ENCODE measurements at regions not wholly inside any gene's neighbourhood (a gene's known extent, or its start where the extent isn't known, plus 50 kb on each side); places are given as distances from the start of the nearest gene placed in this dataset.

DNA sequence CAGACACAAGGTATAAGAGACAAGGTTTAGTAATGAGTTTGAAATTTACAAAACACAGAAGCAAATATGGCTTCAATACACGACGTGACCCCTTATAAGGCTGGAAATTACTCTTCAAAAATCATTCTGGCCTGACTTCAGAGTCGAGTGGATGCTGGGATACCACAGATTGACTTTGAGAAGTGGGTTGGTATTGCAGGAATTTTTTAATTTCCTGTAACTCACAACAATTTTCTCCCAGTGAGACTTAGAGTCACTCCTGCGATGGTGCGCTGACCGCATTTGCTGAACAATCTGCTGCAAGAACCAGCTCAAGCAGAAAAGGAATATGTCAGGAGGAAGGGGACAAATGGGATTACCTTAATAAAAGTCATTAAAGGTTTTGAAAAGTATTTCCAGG, 132.1 kb downstream of the EMX2 start:
- Histone ChIP-seq H3K4me3 (ENCODE audit: low read length) (no peak overlapping the region), H3K4me1 (ENCODE audit: control insufficient read depth, insufficient read depth, low read length) (no peaks in the 10 kb centered on the region)

DNA sequence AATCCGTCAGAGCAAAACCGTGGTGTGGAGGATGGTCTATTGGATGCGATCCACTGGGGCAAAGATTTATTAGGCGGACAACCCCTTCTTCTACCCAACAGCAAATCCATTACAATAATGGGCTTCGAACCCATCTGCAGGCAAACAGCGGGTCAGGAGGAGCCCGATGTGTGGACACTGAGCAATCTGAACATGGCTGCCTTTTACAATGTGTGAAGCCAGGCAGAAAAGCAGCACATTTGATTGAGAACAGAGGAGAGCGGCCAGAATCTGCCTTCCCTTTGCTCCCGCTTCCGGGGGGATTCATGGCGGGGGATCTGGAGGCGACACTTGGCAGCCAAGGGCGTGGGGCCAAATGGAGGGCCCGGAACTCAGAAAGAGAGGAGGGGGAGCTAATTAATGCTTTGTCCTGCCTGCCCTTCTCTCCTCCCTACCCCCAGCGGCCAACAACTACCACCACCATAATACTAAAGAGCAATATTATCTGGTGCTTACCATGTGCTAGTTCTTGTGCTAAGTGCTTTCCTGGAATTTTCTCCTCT, 133.0 kb downstream of the EMX2 start:
- no peaks in the 10 kb centered on the region for H3K4me1 ChIP-seq (ENCODE audit: control insufficient read depth, insufficient read depth, low read length)
- H3K9me3 ChIP-seq (replicated peaks; ENCODE audit: low read length): no peaks in the 10 kb centered on the region
- peaks cover 25% of the 10 kb centered on the region for H3K27me3 ChIP-seq (ENCODE audit: control insufficient read depth, insufficient read depth, low read length)
- H3K4me3 ChIP-seq (ENCODE audit: low read length): no peak overlapping the region
- H3K4me2 ChIP-seq (ENCODE audit: low read length): no peak overlapping the region
- no peaks in the 10 kb centered on the region for H3K36me3 ChIP-seq (ENCODE audit: insufficient read depth, low read length)
- no peak overlapping the region for H3K9ac ChIP-seq (ENCODE audit: low read depth, low read length)

More for the DNA sequence above, 132.1 kb downstream of the EMX2 start:
- Histone ChIP-seq H3K27me3 (ENCODE audit: control insufficient read depth, insufficient read depth, low read length) (peaks cover 21% of the 10 kb centered on the region), H3K36me3 (ENCODE audit: insufficient read depth, low read length) (no peaks in the 10 kb centered on the region), H3K4me2 (ENCODE audit: low read length) (no peak overlapping the region), H3K9me3 (replicated peaks; ENCODE audit: low read length) (no peaks in the 10 kb centered on the region), H3K9ac (ENCODE audit: low read depth, low read length) (no peak overlapping the region)

DNA sequence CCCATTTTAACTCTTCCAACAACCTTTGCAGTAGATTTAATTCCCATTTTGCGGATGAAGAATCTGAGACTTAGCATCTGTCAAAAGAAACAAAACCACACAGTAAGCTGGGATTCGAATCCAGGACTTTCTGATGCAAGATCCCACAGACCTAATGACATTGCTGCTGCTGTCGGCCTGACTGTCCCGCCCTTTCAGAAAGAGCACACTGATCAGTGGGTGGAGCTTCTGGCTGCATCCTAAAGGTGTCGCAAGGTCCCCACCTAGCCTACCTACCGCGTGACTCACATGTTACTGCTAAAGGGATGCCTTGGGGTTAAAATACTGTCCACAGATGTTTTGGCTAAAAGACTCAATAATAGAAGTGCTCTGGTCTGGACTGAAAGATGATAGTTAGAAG, 134.7 kb downstream of the EMX2 start:
- no peak overlapping the region for H3K4me2 ChIP-seq (ENCODE audit: low read length)
- H3K27me3 ChIP-seq (ENCODE audit: control insufficient read depth, insufficient read depth, low read length): peaks cover 33% of the 10 kb centered on the region

DNA sequence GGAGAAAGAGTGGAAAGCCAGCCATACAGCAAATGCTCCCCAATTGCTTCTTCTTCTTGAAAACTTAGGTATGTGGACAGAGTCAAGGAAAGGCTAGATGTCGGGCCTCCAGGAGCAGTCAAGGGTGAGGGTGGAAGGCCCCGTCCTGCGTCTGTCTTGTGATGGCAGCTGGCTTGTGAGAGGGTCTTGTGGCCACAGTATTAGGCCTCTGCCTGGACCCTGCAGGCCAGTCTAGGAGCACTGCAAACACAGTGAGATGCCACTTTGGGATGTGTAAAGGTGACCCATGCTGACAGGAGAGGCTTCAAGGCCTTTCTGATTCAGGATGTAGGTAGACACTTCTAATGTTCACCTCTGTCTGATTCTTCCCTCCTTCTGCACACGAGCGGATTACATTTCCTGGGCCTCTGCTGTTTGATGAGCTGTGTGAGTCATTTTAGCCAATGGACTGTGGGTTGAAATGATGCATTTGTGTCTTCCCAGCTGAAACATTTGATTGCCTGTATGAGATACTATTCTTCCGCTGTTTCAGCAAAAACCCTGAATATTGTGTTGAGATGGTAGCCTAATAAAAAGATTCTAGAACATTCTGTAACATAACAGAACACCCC, 135.4 kb downstream of the EMX2 start:
- H3K36me3 ChIP-seq (ENCODE audit: insufficient read depth, low read length): no peaks in the 10 kb centered on the region
- H3K4me2 ChIP-seq (ENCODE audit: low read length): no peak overlapping the region
- no peaks in the 10 kb centered on the region for H3K4me1 ChIP-seq (ENCODE audit: control insufficient read depth, insufficient read depth, low read length)
- no peak overlapping the region for H3K4me3 ChIP-seq (ENCODE audit: low read length)
- H3K9me3 ChIP-seq (replicated peaks; ENCODE audit: low read length): no peaks in the 10 kb centered on the region
- no peak overlapping the region for H3K9ac ChIP-seq (ENCODE audit: low read depth, low read length)
- peaks cover 26% of the 10 kb centered on the region for H3K27me3 ChIP-seq (ENCODE audit: control insufficient read depth, insufficient read depth, low read length)

More for the DNA sequence above, 134.7 kb downstream of the EMX2 start:
- no peaks in the 10 kb centered on the region for H3K9me3 ChIP-seq (replicated peaks; ENCODE audit: low read length)
- no peaks in the 10 kb centered on the region for H3K4me1 ChIP-seq (ENCODE audit: control insufficient read depth, insufficient read depth, low read length)
- no peak overlapping the region for H3K9ac ChIP-seq (ENCODE audit: low read depth, low read length)
- H3K36me3 ChIP-seq (ENCODE audit: insufficient read depth, low read length): no peaks in the 10 kb centered on the region
- H3K4me3 ChIP-seq (ENCODE audit: low read length): no peak overlapping the region

DNA sequence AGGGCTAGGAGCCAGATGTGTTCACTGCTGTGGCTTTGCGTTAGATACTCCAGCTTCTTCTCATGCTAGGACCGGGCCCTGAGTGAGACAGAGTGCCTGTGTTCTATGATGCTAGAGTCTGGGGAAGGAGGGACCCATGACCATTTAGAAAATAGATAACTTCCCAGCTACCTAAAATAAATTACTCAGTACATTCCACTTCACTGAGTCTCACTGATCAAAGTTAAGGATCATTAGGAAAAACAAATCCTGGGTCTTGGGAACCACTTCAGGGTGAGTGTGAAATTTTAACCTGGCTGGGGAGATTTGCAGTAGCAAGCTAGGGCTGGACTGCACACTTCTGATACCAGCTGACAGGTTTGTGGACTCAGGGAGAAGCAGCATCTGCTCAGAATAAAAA, 138.1 kb downstream of the EMX2 start:
- Histone ChIP-seq H3K4me2 (ENCODE audit: low read length) (no peak overlapping the region), H3K9ac (ENCODE audit: low read depth, low read length) (no peak overlapping the region), H3K4me1 (ENCODE audit: control insufficient read depth, insufficient read depth, low read length) (no peaks in the 10 kb centered on the region), H3K27me3 (ENCODE audit: control insufficient read depth, insufficient read depth, low read length) (peaks cover 36% of the 10 kb centered on the region), H3K9me3 (replicated peaks; ENCODE audit: low read length) (no peaks in the 10 kb centered on the region), H3K4me3 (ENCODE audit: low read length) (no peak overlapping the region), H3K36me3 (ENCODE audit: insufficient read depth, low read length) (no peaks in the 10 kb centered on the region)

DNA sequence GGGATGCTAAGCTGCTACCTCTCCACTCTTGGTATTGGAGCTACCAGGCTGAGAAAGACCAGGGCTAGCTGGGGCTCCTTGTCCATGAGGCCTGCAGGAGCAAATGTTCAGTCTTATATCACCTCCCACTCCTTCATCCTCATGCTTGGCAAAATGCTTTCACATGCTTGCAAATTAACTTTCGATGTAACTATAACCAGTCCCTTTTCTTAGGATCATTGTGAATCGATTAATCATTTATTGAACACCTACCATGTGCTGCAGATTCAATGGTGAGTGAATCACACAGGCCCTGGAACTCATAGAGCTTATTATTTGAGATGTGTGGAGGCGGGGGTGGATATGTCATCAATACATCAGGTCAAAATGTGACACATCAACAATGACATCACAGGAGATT, 138.6 kb downstream of the EMX2 start:
- Histone ChIP-seq H3K4me3 (ENCODE audit: low read length) (no peak overlapping the region), H3K9me3 (replicated peaks; ENCODE audit: low read length) (no peaks in the 10 kb centered on the region), H3K27me3 (ENCODE audit: control insufficient read depth, insufficient read depth, low read length) (peaks cover 39% of the 10 kb centered on the region), H3K4me1 (ENCODE audit: control insufficient read depth, insufficient read depth, low read length) (no peaks in the 10 kb centered on the region), H3K9ac (ENCODE audit: low read depth, low read length) (no peak overlapping the region), H3K4me2 (ENCODE audit: low read length) (no peak overlapping the region), H3K36me3 (ENCODE audit: insufficient read depth, low read length) (no peaks in the 10 kb centered on the region)

DNA sequence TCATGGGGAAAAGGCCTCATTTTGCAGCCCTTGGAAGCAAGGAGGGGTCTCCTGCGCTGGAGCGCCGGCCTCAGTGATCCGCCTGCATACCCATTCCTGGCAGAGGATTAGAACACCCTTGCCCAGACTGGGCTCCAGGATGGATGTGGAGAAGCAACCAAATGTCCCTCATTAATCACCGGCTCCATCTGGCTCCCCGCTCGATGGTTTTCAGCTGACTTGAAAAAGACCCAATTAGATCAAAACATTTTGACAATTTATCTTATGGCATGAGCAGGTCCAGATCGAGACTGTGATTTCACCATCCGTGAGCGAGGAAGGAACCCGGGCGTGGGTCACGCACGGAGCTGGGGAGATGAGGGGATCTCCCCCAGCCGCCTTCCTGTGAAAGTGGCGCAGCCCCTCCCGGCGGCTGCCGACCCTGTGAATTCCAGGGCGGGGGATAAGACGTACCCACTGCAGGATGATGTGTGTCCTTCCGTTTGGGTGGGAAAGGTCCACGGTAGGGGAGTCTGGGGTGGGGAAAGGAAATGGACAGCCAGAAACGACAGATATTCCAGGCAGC, 141.6 kb downstream of the EMX2 start:
- Histone ChIP-seq H3K4me3 (ENCODE audit: low read length) (no peak overlapping the region), H3K4me1 (ENCODE audit: control insufficient read depth, insufficient read depth, low read length) (no peaks in the 10 kb centered on the region), H3K9me3 (replicated peaks; ENCODE audit: low read length) (no peaks in the 10 kb centered on the region), H3K36me3 (ENCODE audit: insufficient read depth, low read length) (no peaks in the 10 kb centered on the region), H3K27me3 (ENCODE audit: control insufficient read depth, insufficient read depth, low read length) (peaks cover 36% of the 10 kb centered on the region), H3K4me2 (ENCODE audit: low read length) (no peak overlapping the region), H3K9ac (ENCODE audit: low read depth, low read length) (no peak overlapping the region)

DNA sequence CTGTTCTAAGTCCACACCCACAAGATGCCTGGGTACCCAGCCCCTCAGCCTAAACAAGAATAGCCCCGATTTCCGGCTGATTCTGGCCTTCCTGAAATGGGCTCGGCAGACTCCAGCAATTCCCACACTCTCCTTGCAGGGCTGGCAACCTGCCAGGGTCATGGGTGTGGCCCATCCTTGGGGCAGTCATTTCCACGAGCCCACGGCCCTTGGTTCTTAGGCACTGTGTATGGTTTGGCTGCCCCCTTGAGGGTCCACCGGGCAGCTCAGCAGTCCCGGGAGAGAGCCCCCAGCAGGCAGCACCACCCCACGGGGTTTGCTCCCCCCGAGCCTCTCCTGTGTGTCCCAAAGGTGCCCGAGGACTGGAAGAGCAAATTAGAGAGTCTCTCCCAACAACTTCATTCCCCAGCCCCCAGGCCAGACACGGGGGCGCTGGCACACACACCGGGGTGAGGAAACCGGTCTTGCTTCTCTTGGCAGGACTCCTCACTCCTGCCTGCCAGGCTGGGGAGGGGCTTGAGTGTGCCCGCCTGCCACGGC, 142.2 kb downstream of the EMX2 start:
- H3K36me3 ChIP-seq (ENCODE audit: insufficient read depth, low read length): no peaks in the 10 kb centered on the region
- H3K9me3 ChIP-seq (replicated peaks; ENCODE audit: low read length): no peaks in the 10 kb centered on the region
- H3K4me3 ChIP-seq (ENCODE audit: low read length): no peak overlapping the region
- H3K9ac ChIP-seq (ENCODE audit: low read depth, low read length): no peak overlapping the region
- peaks cover 32% of the 10 kb centered on the region for H3K27me3 ChIP-seq (ENCODE audit: control insufficient read depth, insufficient read depth, low read length)
- H3K4me1 ChIP-seq (ENCODE audit: control insufficient read depth, insufficient read depth, low read length): no peaks in the 10 kb centered on the region
- no peak overlapping the region for H3K4me2 ChIP-seq (ENCODE audit: low read length)

DNA sequence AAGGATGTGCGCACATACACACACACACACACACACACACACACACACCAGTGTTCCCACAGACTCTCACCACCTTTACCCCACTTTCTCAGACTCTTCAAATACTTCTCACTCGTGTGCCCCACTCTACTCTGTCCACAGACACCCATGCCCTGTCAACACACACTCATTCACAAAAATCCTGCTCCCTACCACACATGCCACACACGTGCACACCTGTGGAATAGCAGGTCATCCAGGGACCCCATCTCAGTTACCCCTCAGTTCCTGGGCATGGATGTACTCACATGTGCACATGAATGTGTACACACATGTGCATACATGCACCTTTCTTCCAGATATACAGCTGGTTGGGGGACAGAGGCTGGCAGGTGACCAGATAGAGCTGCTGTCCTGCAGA, 142.9 kb downstream of the EMX2 start:
- no peak overlapping the region for H3K4me3 ChIP-seq (ENCODE audit: low read length)
- no peaks in the 10 kb centered on the region for H3K4me1 ChIP-seq (ENCODE audit: control insufficient read depth, insufficient read depth, low read length)
- H3K4me2 ChIP-seq (ENCODE audit: low read length): no peak overlapping the region
- no peaks in the 10 kb centered on the region for H3K9me3 ChIP-seq (replicated peaks; ENCODE audit: low read length)
- H3K9ac ChIP-seq (ENCODE audit: low read depth, low read length): no peak overlapping the region
- H3K27me3 ChIP-seq (ENCODE audit: control insufficient read depth, insufficient read depth, low read length): peaks cover 30% of the 10 kb centered on the region
- no peaks in the 10 kb centered on the region for H3K36me3 ChIP-seq (ENCODE audit: insufficient read depth, low read length)

DNA sequence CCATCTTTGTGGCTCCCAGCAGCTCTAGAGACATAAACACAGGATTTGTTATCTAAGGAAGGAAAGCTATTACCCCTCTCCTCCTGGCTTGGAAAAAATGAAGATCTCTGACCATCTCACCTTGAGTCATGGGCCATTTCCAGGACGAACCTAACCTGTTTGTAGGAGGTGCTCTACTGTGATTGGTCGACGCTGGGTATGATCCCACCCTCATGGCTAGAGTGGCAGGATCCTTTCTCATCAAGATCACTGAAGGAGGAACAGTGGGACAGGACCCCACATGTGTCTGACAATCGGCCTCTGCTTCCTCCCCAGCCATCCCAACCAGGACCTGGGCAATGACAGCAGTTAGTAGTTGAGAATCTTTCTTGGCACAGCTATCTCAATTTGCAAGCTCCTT, 144.1 kb downstream of the EMX2 start:
- no peak overlapping the region for H3K9ac ChIP-seq (ENCODE audit: low read depth, low read length)
- no peaks in the 10 kb centered on the region for H3K4me1 ChIP-seq (ENCODE audit: control insufficient read depth, insufficient read depth, low read length)
- no peak overlapping the region for H3K4me3 ChIP-seq (ENCODE audit: low read length)
- no peaks in the 10 kb centered on the region for H3K36me3 ChIP-seq (ENCODE audit: insufficient read depth, low read length)
- no peak overlapping the region for H3K4me2 ChIP-seq (ENCODE audit: low read length)
- H3K27me3 ChIP-seq (ENCODE audit: control insufficient read depth, insufficient read depth, low read length): peaks cover 26% of the 10 kb centered on the region
- no peaks in the 10 kb centered on the region for H3K9me3 ChIP-seq (replicated peaks; ENCODE audit: low read length)

DNA sequence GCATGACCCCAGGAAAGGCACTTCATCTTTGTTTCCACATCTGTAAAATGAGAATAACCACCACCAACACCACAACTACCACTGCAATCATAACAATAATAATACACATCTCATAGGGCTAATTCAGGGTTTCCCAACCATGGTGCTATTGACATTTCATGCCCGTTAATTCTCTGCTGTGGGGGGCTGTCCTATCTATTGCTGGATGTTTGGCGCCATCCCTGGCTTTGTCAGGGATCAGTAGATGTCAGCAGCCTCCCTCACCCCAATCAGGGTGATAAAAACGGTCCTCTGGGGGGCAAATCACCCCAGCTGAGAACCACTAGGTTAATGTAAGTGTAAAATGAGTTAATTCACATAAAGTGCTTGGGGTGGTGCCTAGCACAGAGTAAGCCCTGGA, 145.8 kb downstream of the EMX2 start:
- Histone ChIP-seq H3K4me2 (ENCODE audit: low read length) (no peak overlapping the region), H3K4me1 (ENCODE audit: control insufficient read depth, insufficient read depth, low read length) (no peaks in the 10 kb centered on the region), H3K9ac (ENCODE audit: low read depth, low read length) (no peak overlapping the region), H3K9me3 (replicated peaks; ENCODE audit: low read length) (no peaks in the 10 kb centered on the region), H3K36me3 (ENCODE audit: insufficient read depth, low read length) (no peaks in the 10 kb centered on the region), H3K27me3 (ENCODE audit: control insufficient read depth, insufficient read depth, low read length) (peaks cover 30% of the 10 kb centered on the region), H3K4me3 (ENCODE audit: low read length) (no peak overlapping the region)

DNA sequence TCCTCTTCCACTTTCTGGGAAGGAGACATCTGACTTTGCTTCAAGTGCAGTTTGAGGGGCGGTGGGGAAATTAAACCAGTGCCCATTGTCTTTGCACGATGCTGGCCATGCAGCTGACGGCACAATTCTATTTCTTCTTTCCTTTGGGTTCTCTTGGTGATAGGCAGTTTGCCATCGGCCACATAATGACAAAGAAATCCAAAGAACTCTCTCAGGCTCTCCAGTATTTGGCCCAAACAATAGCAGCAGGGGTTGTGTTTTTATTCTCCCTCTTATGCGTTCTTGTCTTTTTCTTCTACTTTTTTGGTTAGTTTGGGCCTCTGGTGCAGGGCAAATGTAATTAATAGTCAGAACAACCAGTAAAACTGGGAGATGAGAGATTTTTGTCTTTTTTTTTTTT, 147.0 kb downstream of the EMX2 start:
- H3K4me2 ChIP-seq (ENCODE audit: low read length): no peak overlapping the region
- no peak overlapping the region for H3K9ac ChIP-seq (ENCODE audit: low read depth, low read length)
- H3K4me1 ChIP-seq (ENCODE audit: control insufficient read depth, insufficient read depth, low read length): no peaks in the 10 kb centered on the region
- H3K9me3 ChIP-seq (replicated peaks; ENCODE audit: low read length): no peaks in the 10 kb centered on the region
- peaks cover 34% of the 10 kb centered on the region for H3K27me3 ChIP-seq (ENCODE audit: control insufficient read depth, insufficient read depth, low read length)
- H3K4me3 ChIP-seq (ENCODE audit: low read length): no peak overlapping the region
- H3K36me3 ChIP-seq (ENCODE audit: insufficient read depth, low read length): no peaks in the 10 kb centered on the region
